HG03097 (cell line): ENCODE measurements at regions not wholly inside any gene's neighbourhood (a gene's known extent, or its start where the extent isn't known, plus 50 kb on each side); places are given as distances from the start of the nearest gene placed in this dataset.

ENCODE experiments used
- ATAC-seq: cut with Tn5 transposase; IDR thresholded peaks from one replicate; pipeline ENCODE4 v1.9.1; 2021; ENCODE audit not compliant: unreplicated experiment, low FRiP score

GRCh38 chr5:124665035-124665434 lies 81.4 kb downstream of the ZNF608 start:
- ATAC-seq: no peak

GRCh38 chr5:124664287-124664686 lies 82.2 kb downstream of the ZNF608 start:
- ATAC-seq: no peak

- no peak for ATAC-seq
Observed at GRCh38 chr5:124663101-124663506, 83.3 kb downstream of the ZNF608 start.

- no peak for ATAC-seq
Observed at GRCh38 chr5:124662181-124662781, 84.2 kb downstream of the ZNF608 start.

- no peak for ATAC-seq
Observed at GRCh38 chr5:124661317-124662141, 84.9 kb downstream of the ZNF608 start.

- no peak for ATAC-seq
Observed at GRCh38 chr5:124660229-124661093, 86.0 kb downstream of the ZNF608 start.

GRCh38 chr5:124659798-124660197 lies 86.6 kb downstream of the ZNF608 start:
- no peak for ATAC-seq

GRCh38 chr5:124658867-124659557 lies 87.4 kb downstream of the ZNF608 start:
- no peak for ATAC-seq

- ATAC-seq: no peak
Observed at GRCh38 chr5:124655921-124656511, 90.4 kb downstream of the ZNF608 start.

GRCh38 chr5:124655251-124655917 lies 91.1 kb downstream of the ZNF608 start:
- no peak for ATAC-seq

GRCh38 chr5:124654418-124654817 lies 92.0 kb downstream of the ZNF608 start:
- no peak for ATAC-seq

GRCh38 chr5:124653666-124654065 lies 92.8 kb downstream of the ZNF608 start:
- ATAC-seq: no peak

GRCh38 chr5:124652892-124653441 lies 93.5 kb downstream of the ZNF608 start:
- no peak for ATAC-seq

GRCh38 chr5:124652514-124652819 lies 94.0 kb downstream of the ZNF608 start:
- ATAC-seq: no peak

- ATAC-seq: no peak
Observed at GRCh38 chr5:124651663-124652513, 94.6 kb downstream of the ZNF608 start.

GRCh38 chr5:124650951-124651662 lies 95.3 kb downstream of the ZNF608 start:
- ATAC-seq: no peak

GRCh38 chr5:124650147-124650561 lies 96.3 kb downstream of the ZNF608 start:
- peak; percentile 71 for ATAC-seq
